ENCODE measurements at regions not wholly inside any gene's neighbourhood (a gene's known extent, or its start where the extent isn't known, plus 50 kb on each side); places are given as distances from the start of the nearest gene placed in this dataset.

DNA sequence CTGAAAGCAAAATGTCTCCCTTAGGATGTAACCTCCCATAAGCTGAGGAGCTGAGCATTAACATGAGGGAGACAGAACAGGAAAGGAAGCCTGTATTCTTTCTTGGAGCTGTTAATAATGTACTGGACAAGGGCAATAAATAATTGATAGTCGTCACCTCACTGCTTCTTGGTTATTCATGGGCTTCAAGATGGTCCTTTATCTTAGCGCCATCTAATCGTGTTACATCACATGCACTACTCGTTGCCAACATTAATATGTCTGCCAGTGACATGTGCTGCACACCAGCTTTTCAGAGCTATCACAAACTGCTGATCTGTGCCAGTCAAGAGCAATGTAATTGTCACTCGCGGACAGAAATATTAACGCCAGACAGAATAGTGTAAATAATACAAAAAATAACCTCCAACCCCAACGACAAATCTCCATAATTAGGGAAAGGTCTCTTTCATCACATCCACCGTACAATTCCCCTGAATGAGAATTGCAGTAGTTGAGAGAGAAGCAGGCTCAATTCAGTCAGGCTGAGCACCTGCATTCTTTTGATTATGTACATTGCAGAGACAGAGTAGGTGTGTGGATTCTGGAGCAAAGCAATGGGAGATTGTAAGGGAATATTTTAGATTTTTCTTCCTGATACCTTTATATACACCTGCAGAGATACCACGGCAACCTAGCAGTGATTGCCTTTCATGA lies 267.1 kb downstream of the SPATA31D1 start:
- no peak for DNase-seq (ENCODE audit: extremely low read depth in 1 of 4, low spot score in 3 of 4)
- no peak for FAIRE-seq
- H3K9me3 ChIP-seq (replicated peaks; ENCODE audit: control insufficient read depth, insufficient read depth, low read depth, low read length) = no peaks in the 10 kb centered on the region
- no peak overlapping the region for H2AFZ ChIP-seq (ENCODE audit: low read depth, low read length)
- 6% methylated on average over 10 of the region's 10 CpGs for WGBS (ENCODE audit: insufficient coverage, low coverage, missing lambda C conversion rate)
- no peak overlapping the region for H3K27ac ChIP-seq (ENCODE audit: extremely low read depth, low read depth, low read length)
- H3K4me2 ChIP-seq (ENCODE audit: insufficient read depth, low read length) = no peak overlapping the region
- H3K9me1 ChIP-seq (ENCODE audit: control insufficient read depth, insufficient read depth, low read length) = no peaks in the 10 kb centered on the region
- H3K4me3 ChIP-seq = no peak overlapping the region
- H4K20me1 ChIP-seq (replicated peaks; ENCODE audit: control insufficient read depth, insufficient read depth, low read length) = no peaks in the 10 kb centered on the region
- no peaks in the 10 kb centered on the region for H3K27me3 ChIP-seq (ENCODE audit: control insufficient read depth in 2 of 2, insufficient read depth in 2 of 2, low read length in 2 of 2)
- TF ChIP-seq ELF2 (CRISPR knock-in tag; IDR thresholded peaks at IDR 0.05) = no peak
- TF ChIP-seq HDAC1 (IDR thresholded peaks at IDR 0.05) = no peak
- TF ChIP-seq, protein P1, sequence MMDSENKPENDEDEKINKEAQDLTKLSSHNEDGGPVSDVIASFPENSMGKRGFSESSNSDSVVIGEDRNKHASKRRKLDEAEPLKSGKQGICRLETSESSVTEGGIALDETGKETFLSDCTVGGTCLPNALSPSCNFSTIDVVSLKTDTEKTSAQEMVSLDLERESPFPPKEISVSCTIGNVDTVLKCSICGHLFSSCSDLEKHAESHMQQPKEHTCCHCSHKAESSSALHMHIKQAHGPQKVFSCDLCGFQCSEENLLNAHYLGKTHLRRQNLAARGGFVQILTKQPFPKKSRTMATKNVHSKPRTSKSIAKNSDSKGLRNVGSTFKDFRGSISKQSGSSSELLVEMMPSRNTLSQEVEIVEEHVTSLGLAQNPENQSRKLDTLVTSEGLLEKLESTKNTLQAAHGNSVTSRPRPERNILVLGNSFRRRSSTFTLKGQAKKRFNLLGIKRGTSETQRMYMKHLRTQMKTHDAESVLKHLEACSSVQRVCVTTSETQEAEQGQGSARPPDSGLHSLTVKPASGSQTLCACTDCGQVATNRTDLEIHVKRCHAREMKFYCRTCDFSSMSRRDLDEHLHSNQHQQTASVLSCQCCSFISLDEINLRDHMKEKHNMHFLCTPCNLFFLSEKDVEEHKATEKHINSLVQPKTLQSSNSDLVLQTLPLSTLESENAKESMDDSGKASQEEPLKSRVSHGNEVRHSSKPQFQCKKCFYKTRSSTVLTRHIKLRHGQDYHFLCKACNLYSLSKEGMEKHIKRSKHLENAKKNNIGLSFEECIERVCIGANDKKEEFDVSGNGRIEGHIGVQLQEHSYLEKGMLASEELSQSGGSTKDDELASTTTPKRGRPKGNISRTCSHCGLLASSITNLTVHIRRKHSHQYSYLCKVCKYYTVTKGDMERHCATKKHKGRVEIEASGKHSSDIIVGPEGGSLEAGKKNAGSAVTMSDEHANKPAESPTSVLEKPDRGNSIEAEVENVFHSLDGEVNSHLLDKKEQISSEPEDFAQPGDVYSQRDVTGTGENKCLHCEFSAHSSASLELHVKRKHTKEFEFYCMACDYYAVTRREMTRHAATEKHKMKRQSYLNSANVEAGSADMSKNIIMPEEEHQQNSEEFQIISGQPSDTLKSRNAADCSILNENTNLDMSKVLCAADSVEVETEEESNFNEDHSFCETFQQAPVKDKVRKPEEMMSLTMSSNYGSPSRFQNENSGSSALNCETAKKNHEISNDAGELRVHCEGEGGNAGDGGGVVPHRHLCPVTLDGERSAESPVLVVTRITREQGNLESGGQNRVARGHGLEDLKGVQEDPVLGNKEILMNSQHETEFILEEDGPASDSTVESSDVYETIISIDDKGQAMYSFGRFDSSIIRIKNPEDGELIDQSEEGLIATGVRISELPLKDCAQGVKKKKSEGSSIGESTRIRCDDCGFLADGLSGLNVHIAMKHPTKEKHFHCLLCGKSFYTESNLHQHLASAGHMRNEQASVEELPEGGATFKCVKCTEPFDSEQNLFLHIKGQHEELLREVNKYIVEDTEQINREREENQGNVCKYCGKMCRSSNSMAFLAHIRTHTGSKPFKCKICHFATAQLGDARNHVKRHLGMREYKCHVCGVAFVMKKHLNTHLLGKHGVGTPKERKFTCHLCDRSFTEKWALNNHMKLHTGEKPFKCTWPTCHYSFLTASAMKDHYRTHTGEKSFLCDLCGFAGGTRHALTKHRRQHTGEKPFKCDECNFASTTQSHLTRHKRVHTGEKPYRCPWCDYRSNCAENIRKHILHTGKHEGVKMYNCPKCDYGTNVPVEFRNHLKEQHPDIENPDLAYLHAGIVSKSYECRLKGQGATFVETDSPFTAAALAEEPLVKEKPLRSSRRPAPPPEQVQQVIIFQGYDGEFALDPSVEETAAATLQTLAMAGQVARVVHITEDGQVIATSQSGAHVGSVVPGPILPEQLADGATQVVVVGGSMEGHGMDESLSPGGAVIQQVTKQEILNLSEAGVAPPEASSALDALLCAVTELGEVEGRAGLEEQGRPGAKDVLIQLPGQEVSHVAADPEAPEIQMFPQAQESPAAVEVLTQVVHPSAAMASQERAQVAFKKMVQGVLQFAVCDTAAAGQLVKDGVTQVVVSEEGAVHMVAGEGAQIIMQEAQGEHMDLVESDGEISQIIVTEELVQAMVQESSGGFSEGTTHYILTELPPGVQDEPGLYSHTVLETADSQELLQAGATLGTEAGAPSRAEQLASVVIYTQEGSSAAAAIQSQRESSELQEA (IDR thresholded peaks at IDR 0.05; ENCODE audit: low read depth) = no peak
- no peak for TF ChIP-seq BMI1 (IDR thresholded peaks at IDR 0.05; ENCODE audit: low read length)
- no peak for TF ChIP-seq ATF3 (IDR thresholded peaks at IDR 0.05)
- no peak for TF ChIP-seq ATF3 (CRISPR knock-in tag; conservative IDR thresholded peaks at IDR 0.05)
- TF ChIP-seq GATAD2B (IDR thresholded peaks at IDR 0.05; ENCODE audit: borderline replicate concordance) = no peak
- no peak for TF ChIP-seq ZNF239 (CRISPR knock-in tag; IDR thresholded peaks at IDR 0.05)
- TF ChIP-seq ZNF143 (CRISPR knock-in tag; IDR thresholded peaks at IDR 0.05) = no peak
- no peak for TF ChIP-seq TCF3 (CRISPR knock-in tag; IDR thresholded peaks at IDR 0.05)
- TF ChIP-seq TCF7L2 (IDR thresholded peaks at IDR 0.05; ENCODE audit: low read depth, low read length) = no peak
- no peak for TF ChIP-seq BCL6 (CRISPR knock-in tag; IDR thresholded peaks at IDR 0.05)
- ChIA-PET POLR2A (no interaction called here), CTCF (ENCODE audit: low intra/inter-chr PET ratio) (no interaction called here)
- in situ Hi-C loops (cut with MboI) (no loop called here), intact Hi-C loops (cut with micrococcal nuclease) (no loop called here)
- BruUV-seq (replicated peaks) = no TSS peak
- no peaks in the 10 kb centered on the region for H3K4me1 ChIP-seq (replicated peaks in 1 of 2; ENCODE audit: control insufficient read depth in 2 of 2, insufficient read depth in 2 of 2, low read length in 2 of 2)
- H3K36me3 ChIP-seq (ENCODE audit: control insufficient read depth, insufficient read depth, low read length) = no peaks in the 10 kb centered on the region
- no peak for ATAC-seq
- H3K9ac ChIP-seq (ENCODE audit: insufficient read depth in 1 of 2, low read depth in 2 of 2, low read length in 2 of 2) = no peak overlapping the region
- no peaks in the 10 kb centered on the region for H3K79me2 ChIP-seq (ENCODE audit: control insufficient read depth, insufficient read depth, low read length)

Data from K562 (cell line).